HG02610 (cell line): ENCODE measurements at regions not wholly inside any gene's neighbourhood (a gene's known extent, or its start where the extent isn't known, plus 50 kb on each side); places are given as distances from the start of the nearest gene placed in this dataset.

Experiments used
- ATAC-seq: cut with Tn5 transposase; IDR thresholded peaks from one replicate; pipeline ENCODE4 v1.9.1; 2021; ENCODE audit warnings: mild to moderate bottlenecking, moderate library complexity; ENCODE audit not compliant: unreplicated experiment

DNA sequence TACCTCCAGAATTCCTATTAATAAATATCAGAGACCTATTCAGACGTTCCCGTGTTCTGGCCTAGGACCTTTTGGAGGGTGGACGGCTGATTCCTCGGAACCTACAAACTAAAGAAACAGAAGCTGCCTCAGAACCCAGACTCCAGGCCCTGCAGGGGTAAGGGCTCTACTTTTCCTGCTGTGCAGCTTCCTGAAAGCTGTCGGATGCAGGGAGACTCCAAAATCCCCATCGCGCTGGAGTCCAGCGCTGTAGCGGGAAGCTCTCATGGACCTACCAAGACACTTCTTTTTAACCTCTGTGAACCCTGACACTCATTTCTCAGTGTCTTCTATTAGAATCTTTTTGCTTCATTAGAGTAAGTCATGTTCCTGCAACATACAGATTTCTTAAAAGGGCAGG is 244.5 kb upstream of the PITRM1 start:
- ATAC-seq: no peak

DNA sequence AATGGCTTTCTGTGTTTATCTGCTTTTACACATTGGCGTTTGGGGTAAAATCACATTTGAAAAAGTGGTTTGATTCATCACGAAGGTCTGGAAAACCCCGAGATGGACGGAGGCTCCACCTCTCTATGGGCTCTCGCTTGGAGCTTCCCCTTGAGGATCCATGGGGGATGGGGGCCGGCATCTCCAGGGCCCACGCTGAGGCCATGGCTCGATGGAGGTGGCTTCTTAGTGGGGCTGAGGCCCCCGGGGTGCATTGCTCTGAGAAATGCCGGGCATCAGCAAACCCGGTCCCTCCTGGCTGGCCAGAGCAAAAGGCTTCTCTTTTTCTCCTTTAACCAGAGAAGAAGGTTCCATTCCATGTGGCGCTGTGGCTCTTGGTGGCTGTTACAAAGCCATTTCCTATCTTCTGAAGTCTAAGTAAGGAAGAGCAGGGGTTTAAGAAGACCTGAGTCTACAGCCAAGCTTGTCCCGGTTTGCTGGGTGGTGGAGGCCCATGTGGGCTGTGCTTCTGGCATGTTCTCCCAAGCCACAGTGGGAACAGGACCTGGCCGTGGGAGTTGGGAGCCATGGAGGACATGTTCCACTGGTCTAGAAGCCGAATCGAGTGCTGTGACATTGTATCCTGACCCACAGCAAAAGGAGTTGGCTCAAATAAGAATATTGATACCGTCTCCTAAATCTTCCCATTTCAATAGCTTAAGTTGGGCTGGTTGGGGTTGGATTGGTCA is 243.5 kb upstream of the PITRM1 start:
- no peak for ATAC-seq

DNA sequence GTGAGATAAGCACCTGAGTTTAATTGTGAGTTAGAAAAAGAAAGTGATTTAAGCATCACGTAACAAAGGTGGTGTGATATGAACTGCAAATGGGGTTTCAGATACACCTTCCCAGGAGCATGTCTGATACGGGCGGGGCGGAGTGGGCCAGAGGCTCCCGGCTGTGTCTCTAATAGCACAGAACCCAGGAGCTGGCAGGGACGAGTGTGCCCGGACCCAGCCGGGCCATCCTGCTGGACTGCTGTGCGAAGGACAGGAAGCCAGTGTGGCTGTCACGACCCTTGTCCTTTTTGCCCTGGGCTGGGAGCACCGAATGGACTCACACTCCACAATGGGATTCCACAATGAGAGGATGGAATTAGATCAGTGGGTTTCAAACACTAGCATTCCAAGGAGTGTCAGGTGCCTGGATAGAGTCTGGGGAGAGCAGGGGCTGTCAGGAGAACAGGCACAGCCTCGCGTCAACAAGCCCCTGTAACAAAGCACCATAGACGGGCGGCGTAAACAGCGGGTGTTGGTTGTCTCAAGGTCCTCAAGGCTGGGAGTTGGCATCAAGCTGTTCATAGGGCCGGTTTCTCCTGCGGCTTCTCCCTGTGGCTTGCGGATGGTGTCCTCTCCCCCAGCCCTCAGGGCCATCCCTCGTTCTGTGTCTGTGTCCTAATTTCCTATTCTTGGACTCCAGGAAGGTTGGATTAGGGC is 242.6 kb upstream of the PITRM1 start:
- ATAC-seq: no peak

DNA sequence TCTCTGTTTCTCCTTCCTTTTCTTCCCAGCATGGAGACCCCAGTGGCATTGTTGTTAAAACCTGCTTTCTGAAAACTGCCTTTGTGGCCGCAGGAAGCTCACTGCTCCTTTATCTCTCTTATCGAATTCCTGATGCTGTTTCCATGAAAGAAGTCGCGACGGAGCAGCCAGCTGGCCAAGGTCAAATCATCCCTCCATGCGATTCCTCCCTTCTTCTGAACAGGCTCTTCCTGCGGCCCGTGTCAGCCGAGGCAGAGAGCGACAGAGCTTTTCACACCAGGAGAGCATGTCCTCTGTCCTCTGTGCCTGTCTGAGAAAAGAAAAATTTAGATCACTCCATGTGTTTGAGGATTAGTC is 242.1 kb upstream of the PITRM1 start:
- ATAC-seq: no peak

DNA sequence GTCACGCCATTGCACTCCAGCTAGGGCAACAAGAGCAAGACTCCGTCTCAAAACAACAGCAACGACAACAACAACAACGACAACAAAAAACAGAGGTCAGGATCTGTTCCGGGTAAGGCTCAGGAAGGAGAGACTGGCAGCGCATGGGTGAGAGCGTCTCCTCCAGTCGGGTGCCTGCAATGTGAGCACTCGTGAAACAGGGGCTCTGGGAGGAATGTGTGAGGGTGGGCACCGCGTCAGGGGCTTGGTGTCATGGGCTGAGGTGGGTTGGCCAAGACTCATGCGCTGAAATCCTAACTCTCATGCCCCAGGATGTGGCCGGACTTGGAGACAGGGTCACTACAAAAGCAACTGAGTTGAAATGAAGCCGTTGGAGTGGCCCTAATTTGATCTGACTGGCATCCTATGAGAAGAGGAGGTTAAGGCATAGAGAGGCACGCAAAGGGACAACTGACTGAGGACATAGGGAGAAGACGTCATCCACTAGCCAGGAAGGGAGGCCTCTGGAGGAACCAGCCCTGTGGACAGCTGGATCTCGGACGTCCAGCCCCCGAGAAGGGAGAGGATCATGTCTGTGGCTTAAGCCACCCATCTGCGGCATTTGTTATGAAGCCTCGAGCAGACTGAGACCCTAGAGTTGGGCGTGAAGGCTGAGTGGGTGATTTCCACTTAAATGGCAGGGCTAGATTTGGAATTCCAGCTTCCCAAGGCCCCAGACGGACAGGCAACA is 241.5 kb upstream of the PITRM1 start:
- no peak for ATAC-seq

DNA sequence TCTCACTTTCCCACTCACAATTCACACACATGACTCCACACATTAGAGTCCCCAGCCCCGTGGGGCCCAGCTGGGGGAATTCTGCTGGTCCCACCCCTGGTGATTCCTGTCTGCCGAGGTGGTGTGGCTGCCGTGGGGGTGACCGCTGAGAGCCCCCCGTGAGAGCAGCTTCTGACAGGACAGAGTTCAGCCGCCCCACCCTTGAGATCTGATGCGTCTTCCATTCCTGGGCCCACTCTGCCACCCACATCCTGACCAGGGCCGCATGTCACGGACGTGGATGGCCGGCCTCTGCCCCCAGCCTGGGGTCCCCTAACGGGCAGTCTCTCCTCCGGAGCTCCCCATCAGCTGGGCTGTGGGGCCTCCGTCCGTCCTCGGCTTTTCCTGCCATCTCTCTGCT is 240.1 kb upstream of the PITRM1 start:
- no peak for ATAC-seq

DNA sequence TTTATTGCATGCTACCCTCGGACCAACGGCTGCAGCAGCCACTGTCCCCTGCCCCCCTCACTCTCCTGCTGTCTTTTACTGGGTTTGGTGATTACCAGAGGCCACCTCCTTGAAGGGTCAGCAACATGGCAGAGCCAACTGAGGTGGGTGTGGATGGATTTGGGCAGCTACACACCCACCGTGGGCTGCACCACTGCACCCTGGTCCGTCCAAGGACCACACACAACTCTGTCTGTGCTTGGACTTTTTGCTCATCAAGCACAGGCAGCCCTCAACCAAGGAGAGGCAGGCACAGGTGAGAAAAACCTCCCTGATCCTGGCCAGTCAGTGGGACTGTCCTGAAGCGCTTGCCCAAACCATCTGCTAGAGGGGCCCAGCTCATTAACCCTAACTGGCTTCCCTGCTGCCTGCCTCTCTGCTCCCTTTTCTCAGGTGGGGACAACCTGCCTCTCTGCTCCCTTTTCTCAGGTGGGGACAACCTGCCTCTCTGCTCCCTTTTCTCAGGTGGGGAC is 239.5 kb upstream of the PITRM1 start:
- no peak for ATAC-seq

DNA sequence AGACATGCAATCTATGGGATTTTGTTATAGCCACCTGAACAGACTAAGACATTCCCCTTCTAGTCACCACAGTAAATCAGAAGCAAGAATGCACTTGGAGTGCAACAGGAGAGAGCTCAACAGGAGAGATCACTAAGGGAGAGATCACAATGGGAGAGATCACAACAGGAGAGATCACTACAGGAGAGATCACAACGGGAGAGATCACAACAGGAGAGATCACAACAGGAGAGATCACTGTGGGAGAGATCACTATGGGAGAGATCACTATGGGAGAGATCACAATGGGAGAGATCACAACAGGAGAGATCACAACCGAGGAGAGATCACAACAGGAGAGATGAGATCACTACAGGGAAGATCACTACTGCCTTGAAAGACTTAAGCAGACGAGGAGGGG is 238.5 kb upstream of the PITRM1 start:
- ATAC-seq: no peak

DNA sequence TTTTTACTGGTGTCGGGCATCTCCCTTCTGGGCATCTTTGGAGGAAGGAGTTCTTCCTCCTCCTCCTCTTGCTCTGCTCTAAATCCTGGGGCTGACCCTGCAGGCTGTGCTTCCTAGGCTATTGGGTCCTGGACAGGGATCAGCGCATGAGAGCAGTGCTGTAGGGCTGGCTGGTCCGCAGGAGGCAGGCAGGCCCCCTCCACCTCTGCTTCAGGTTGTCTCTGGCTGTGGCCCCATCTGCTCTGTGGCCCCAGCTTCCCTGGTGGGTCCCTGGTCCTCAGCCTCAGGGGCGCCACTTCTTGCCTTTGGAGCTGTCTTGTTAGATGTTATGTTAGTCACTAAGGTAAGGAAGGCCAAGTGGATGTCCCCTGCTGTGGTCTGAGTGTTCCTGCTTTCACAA is 237.3 kb upstream of the PITRM1 start:
- no peak for ATAC-seq

DNA sequence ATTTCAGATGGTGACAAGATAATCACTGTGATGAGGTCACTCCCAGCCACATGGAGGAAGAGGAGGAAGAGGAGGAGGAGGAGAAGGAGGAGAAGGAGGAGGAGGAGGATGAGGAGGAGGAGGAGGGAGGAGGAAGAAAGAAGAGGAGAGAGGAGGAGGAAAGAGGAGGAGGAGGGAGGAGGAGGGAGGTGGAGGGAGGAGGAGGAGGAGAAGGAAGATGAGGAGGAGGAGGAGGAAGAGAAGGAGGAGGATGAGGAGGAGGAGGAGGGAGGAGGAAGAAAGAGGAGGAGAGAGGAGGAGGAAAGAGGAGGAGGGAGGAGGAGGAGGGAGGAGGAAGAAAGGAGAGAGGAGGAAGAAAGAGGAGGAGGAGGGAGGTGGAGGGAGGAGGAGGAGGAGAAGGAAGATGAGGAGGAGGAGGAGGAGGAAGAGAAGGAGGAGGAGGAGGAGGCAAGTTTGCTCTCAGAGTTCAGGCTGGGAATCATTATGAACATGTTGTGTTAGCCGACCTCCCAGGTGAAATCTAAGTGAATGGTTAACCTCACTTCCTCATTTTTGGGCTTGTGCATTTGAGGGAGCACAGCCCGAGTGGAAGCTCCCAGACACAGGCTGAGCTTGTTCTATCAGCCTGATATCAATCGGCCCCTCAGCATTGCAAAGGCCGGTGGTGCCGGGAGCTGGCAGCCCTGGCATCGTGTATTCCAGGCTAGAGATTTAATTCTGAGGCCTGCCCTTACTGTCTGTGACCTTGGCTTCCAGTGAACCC is 236.2 kb upstream of the PITRM1 start:
- no peak for ATAC-seq

DNA sequence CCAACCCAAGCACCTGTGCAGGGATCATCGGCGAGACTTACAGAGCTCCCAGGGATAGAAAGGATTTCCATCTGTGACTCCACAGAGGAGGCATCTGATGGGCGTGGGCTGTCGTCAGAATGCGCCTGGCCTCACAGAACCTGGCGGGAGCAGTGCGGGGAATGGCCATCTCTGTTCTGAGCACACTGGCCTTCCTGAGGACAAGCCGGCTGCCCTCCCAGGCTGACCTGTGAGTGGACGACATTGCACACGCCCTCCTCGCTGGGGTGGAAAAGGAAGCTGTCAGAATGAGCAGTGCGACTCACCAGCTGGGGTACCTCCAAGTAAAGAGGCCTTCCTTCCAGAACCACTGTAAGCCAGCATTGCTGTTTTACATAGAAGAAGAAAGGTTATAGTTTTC is 234.6 kb upstream of the PITRM1 start:
- ATAC-seq: no peak

DNA sequence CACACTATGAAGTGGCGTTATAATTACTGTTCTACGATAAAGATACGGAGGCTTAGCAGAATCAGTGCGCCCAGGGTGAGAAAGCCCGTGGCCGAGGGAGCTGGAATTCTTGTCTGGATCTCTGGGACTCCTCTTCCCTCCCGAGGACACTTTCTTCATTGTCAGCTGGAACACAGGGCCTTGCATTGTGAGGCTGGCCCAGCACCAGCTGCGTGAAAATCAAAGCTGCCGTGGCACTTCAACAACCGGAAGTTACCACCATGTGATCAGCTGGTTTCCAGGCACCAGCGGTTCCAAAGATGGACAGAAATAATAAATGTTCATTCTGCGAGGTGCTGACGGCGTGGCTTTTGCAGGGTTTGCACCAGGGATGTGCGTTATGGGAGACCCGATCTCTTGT is 234.0 kb upstream of the PITRM1 start:
- ATAC-seq: no peak

DNA sequence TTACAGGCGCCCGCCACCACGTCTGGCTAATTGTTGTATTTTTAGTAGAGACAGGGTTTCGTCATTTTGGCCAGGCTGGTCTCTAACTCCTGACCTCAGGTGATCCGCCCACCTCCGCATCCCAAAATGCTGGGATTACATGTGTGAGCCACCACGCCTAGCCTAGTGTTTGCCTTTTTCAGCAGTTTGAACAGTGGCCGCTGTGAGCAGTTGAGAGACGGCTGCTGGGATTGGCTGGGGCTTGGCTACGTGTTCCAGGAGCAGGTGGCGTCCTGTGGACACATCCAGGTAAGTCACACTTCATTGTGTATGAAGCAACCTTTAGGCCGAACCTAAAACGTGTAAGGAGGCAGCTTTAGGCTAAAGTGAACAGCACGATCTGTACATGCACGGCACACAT is 231.8 kb upstream of the PITRM1 start:
- no peak for ATAC-seq

DNA sequence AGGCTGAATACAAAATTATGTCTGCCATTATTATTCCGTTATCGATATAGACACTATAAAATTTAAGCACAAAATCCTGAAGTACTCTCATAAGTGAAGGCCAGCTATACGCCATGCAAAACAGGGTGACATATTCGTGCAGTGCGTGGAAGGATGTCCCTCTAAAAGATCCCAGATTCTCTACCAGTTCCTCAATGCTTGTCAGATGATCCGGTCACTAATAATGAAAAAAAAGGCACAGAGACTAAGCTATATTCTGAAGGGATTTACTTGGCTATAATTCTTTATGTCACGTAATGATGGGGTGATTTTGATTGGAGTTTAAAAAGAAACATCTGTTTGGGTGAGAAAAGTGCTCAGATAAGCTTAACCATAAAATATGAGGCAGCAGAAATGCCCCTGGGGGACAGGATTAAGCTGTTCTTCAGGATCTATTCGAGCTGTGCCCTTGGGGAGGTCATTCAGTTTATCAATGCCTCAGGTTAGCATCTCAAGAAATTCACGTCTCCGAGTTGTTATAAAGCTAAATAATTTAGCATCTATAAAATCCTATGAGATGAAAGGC is 229.7 kb upstream of the PITRM1 start:
- no peak for ATAC-seq

DNA sequence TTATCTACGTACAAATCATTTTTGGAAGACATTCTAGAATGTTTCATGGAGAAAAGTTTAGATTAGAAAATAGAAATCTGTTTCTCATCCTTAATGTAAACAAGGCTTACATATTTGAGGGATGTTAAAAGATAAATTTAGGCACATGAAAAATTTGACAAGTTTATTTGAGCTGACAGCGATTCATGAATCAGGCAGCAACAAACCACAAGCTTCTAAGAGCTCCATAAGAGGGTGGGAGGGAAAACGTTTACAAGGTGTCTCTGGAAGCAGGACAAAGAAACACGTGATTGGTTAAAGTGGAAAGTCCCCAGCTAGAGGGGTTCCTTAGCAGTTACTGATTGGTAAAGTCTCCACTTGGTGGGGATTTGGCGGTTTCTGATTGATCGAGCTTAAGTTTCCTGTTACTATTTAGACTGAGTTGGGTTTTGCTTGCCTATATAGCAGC is 228.9 kb upstream of the PITRM1 start:
- ATAC-seq: no peak

DNA sequence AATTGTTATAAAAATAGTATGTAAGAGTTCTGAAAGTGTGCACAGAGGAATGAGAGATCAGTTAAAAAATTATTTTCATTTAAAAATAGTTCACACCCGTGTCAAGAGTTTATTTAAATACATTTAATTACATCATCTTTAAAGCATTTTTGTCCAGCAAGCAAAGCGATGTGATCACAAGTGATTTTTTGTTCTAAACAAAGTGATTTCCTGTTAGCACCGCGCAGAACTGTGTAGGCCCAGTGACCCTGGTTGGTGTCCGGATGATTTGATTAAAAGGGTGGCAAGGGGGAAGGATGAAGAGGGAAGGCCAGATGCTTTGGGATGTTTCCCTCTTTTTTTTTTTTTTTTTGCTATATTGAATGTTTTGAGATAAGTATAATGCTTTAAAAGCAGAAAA is 227.8 kb upstream of the PITRM1 start:
- no peak for ATAC-seq

DNA sequence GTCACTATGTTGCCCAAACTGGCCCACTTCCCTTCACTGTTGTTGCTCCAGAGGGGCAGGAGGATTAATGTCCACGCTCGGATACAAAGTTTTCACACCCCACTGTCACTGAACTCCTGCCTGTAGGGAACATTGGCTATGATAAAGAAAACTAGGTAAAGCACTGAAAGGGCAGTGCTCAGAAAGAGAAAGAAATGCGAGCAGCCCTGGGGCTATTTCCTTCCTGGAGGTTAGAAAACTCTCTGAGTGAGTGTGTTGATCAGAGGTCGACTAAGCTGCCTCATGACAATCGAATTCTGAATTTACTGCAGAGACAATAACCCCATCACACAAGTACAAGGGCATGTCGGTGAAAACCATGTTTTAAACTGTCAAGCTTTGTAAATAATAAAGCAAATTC is 227.2 kb upstream of the PITRM1 start:
- no peak for ATAC-seq

DNA sequence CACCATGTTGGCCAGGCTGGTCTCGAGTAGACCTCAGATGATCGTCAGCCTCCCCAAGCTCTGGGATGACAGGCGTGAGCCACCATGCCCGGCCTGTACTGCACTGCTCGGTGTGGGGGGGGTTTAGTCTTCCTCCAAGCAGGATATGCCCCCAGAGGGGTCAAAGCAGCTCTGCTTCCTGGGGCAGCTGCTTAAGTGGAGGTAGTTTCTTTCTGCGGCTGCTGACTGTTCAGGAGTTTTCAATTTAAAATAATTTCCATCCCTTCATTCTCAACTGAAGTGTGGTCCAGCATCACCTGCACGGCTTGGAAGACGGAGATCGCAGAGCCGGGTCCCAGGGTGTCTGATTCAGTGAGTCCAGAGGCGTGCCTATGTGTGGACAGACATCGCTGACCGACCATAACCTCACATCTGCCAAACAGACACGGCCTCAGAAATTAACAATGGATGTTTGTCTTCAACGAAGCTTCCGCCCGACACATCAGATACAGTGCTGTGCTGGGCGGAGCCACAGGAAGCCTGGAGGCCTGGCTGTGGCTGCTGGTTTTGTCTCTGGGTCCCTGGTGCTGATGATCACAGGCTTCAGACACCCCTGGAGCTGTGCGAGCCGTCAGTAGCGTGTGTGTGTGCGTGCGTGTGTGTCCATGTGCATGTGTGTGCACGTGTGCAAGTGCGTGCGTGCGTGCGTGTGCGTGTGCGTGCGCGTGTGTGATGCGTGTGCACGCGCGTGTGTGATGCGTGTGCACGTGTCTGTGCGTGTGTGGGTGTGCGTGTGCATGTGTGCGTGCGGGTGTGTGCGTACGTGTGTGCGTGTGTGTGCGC is 226.5 kb upstream of the PITRM1 start:
- ATAC-seq: no peak

DNA sequence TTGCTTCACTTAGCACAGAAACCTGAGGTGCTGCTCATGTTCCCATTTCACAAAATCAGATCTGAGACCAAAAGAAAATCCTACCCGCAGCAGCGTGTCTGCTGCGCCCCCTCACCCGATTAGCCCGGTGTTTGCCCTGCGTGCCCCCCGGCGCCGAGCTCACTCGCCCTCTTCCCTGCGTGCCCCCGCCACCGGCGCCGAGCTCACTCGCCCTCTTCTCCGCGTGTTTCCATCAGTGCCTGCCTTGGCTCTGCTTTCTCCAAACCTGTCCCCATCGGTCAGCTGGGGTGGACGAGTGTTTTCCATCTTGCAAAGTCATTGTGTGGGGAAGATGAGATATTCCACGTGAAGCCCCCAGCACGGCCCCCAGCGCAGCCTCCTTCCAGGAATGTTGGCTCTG is 225.3 kb upstream of the PITRM1 start:
- no peak for ATAC-seq

DNA sequence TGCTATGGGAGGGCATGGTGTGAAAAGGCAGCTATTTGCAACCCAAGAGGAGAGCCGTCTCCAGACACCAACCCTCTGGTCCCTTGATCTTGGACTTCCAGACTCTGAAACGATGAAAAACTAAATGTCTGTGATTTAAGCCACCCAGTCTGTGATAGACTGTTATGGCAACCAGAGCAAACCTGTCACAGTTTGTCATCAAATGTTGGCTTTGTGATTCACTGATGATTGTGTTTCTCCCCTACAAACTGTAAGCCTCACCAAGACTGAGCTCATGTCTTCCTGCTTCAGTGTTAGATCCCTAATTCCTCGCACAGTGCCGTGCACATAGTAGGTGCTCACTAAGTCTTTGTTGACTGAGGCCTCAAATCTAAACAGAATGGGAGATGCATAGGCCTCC is 224.6 kb upstream of the PITRM1 start:
- no peak for ATAC-seq
